ENCODE measurements at regions not wholly inside any gene's neighbourhood (a gene's known extent, or its start where the extent isn't known, plus 50 kb on each side); places are given as distances from the start of the nearest gene placed in this dataset.

DNA sequence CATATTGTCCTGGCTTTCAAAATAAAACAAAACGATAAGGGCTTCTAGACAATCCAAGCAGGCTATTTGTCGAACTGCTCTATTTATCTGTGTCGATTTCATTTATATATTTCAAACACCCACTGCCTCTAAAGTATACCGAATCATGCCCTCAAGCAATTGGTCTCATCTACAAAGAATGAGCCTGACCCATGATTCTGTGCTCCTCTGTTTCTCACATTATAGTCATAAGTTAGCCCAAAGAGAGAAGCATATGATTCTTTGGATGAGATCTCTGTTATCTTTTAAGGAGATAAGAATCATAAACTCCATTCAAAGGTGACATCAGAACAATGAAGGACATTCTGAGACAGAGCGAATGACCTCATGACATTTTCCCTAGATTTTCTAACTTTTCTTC is 191.1 kb downstream of the MAP2K6 start:
- no peak for DNase-seq

DNA sequence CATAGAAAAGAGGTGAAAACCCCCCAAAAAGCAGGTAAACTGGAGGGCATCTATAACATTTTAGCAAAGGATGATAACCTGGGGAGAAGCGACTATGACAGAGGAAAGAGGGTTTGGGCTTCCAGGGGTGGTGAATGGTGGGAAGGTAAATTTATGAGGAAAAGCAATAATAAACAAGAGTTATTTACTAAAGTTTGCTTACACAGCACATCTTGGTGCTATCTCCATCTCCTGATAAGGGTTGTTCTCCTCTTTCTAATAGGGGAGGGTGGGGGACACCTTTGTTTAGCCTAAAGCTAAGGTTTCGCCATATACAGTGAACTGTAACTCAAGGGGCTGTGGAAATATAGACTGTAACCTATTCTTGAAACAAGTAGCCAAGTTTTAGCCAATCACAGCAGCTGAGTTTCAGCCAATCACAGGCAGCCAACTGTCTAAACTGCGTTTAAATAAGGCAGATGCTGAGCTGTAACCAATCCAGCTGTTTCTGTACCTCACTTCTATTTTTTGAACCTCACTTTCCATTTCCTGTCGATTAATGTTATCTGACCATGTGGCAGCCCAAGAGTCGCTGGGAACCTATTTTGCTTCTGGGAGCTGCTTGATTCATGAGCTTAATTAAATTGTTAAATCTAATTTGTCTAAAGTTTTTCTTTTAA is 191.8 kb downstream of the MAP2K6 start:
- DNase-seq: no peak

DNA sequence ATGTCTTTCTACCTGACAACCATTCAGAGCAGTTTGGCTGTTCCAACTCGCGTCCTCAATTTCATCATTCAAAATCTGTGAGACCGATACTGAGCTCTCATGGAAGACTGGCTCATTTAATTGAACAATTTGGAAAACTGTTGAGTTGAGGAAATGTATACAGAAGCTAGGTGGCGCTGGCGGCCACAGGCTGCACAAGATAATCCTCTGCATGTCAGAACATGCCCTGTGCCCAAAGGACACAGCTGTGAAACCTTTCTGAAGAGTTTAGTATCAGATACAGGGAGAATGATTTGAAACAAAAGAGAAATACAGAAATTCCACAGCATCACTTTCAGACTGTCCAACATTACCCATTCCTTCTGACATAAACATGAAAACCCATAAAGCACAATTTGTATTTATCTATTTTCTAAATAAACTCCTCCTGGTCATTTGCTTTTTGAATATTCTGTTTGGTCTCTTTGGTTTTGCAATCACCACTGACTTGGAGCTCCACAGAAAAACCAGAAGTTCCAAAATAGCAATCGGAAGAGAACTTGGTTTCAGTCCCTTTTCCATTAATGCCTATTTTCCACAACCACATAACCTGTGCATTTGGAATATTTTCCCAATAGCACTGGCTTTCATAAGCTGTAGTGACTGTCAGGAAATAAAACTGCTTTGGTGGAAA is 192.8 kb downstream of the MAP2K6 start:
- DNase-seq: peak; percentile 43

DNA sequence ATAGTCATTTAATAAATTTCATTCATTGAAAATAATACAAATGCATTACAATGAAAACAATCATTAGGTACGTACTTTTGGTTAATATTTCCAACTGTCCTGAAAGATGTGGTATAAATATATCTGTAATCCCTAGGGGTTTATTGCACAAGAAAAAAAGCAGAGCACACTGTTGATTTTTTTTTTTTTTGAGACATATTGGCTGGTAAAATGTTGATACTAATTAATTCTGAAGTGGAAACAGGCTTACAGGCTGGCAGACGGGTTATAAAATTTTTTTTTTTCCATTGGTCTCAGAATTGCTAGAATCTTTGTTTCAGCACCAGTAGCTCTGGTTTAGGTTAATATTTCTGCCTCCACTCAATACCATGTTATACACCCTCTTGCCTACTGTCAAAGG is 193.6 kb downstream of the MAP2K6 start:
- DNase-seq: no peak

DNA sequence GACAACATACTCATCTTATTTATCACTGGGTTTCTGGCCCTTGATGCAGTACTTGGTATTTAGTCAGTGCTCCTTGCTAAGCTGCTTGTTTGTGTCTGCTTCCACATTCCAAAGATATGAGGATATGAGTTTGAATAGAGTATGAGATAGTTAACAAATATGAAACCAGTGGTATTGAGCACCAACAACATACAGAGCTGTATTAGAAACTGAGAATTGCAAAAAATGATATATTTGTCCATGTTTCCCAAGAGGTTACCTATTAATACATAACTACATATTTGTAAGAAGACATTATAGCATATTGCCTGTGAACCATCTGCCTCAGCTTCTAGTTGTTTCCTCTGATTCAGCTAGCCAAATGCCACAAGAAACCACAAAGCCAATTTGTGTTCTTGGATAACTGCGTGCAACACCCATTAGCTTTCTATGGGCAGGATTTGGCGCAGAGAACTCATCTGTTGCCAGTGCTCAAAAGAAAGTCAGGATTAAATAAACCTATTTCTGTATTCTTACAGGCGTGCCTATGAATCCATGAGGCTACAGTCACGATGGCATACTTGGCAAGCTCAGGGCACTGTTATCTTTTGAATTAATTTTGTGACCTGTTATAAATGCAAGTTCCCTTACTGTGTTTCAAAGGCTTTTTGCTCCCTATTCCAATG is 194.4 kb downstream of the MAP2K6 start:
- DNase-seq: no peak

DNA sequence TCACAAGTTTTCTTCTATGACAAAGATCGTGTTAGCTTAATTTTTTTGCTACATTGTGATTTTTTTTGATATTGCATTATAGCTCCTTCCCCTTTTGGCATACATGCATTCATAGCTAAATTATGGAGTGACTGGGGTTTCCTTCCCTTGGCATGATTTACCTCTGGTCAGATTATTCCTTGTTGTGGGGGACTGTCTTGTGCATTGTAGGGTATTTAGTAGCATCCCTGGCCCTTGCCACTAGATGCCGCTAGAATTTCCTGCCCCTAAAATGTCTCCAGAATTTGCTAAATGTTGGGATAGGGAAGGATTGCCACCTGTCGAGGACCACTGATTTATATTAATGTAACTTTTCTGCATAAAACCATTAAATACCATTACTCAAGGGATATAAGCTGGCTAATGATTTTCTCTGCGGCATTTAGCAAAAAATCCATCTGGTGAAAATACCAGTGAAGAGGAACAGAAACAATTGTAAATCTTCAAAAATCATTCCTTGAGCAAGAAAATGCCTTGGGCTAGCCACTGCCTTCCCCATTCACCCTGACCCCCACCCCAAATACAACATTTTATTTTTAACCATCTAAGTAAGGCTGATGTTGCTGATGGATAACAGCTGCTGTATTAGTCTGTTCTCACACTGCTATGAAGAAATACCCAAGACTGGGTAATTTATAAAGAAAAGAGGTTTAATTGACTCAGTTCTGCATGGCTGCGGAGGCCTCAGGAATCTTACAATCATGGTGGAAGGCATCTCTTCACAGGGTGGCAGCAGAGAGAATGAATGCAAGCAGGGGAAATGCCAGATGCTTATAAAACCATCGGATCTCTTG is 195.2 kb downstream of the MAP2K6 start:
- DNase-seq: no peak

DNA sequence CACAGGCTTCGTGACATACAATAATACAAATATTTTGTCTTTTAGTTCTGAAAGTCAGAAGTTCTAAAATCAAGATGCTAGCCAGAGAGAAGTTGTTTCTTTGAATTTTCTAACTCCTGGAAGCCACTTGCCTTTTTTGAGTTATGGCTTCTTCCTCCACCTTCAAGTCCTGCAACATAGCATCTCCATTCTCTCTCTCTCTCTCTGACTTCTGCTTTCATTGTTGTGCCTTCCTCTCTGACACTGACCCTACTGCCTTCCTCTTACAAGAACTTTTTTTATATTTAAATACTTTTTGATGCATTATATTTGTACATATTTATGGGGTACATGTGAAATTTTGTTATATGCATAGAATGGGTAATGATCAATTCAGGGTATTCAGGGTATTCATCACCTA is 205.9 kb downstream of the MAP2K6 start:
- no peak for DNase-seq

DNA sequence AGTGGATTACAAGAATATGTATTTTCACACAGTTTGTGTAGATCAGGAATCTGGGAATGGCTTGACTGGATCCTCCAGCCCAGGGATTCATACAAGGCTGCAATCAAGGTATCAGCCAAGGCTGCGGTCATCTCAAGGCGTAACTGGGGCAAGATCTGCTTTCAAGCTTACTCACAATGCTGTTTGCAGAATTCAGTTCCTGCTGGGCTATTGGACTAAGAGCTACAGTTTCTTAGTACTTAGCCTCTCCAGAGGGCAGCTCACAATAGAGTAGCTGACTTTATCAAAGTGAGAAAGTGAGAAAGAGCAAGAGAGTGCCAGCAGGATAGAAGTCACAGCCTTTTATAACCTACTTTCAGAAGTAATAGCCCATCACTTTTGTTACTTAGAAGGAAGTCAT is 211.0 kb downstream of the MAP2K6 start:
- no peak for DNase-seq

DNA sequence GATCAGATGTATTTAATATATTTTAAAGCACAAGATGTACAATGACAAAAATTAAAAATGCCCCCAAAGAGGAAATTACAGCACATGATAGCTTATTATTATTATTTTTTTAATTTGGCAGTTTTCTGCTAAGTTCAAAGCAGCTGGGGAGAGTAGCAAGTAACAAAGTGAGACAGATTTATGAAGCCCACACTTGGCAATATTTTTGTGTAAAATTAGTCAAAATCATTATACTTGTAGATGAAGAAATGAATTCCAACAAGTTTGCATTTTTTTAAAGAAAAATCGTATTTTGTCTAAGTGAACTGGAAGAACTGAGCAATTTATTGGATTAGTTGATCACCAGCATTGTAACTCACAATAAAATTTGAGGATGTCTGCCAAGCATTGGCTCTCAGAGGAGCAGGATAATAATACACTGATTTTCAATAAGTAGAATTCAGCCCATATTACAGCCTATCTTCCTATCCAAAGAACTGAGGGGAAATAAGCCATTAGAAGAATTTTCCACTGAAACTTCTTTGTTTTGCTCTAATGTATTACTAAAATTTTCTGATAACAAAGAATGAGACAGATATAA is 215.6 kb downstream of the MAP2K6 start:
- no peak for DNase-seq

DNA sequence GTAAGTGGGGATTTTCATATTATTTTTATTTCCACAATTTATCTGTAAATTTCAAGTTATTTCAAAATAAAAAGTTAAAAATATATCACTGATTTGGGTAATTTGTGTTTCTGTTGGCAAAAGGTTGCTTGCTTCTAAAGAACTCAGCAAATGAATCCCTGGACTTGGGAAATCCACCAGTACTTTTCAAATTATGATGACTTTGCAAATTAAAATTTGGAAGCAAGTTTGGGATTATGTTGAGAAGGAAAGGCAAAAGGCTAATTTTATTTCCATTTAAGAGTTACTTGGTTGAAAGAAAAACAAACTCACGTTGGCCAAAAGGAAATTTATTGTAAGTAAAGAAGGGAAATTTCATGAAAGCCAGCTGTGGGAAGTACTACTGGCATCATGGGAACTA is 220.3 kb downstream of the MAP2K6 start:
- no peak for DNase-seq

DNA sequence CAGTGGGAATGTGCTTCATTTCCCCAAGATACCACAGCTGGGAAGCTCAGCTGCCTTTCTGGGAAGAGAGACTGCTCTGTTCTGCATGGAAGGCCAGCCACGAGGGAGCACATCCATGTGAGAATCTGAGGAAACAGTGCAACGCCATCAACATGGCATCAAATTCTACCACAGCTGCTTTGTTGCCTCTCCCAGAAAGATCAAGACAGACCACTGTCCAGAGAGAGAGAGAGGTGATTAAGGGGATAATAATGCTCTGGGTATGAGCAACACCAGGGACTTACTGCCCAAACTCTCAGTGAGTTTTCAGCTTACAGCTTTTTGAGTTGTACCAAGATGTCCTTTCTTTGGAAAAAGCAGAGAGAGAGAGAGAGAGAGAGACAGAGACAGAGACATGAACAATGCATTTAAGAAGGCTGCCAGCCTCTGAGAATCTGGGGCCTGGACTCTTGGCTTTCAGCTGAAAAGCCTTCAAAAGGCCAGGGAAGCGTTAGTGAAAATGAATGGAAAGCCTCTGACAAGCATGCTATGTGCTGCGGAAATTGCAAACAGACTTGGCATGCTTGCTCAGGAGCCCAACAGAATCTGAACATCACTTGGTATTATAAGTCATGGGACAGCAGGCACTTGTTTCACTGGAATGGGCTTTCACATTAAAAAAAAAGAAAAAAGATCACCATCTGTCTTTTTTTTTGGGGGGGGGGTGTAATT is 223.1 kb downstream of the MAP2K6 start:
- DNase-seq: no peak

DNA sequence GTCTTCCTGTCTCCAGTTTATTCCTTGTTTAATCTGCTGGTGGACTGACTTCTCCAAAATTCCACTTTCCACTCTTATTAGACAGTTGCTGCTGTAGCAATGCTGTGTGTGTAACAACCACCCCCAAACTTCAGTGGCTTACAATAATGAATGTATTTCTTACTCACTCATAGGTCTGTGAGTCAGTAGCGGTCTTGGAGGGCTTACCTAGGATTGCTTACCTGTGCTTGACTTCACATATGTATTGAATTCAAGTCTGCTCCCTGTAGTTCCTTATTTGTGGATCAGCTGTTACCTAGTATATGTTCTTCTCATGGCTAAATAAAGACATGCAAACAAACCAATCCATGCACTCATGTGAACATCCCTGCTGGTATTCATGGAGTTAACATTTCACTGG is 224.6 kb downstream of the MAP2K6 start:
- DNase-seq: no peak

DNA sequence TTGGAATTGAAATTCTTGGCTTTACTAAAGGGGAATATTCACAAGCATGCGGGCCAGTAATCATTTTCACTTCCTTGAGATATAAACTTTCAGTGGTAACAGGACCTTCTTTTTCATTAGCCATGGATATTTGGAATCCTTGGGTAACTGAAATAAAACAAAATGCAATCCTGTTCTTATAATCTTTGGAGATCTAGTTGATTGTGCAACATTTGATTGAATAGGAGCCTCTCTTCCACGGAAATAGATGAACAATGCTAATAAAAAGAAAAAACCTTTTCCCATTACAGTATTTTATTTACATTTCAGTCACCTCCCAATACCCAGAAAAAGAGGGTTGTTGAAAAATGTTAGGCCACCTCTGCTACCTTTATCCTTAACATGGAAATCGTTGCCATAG is 225.6 kb downstream of the MAP2K6 start:
- no peak for DNase-seq

DNA sequence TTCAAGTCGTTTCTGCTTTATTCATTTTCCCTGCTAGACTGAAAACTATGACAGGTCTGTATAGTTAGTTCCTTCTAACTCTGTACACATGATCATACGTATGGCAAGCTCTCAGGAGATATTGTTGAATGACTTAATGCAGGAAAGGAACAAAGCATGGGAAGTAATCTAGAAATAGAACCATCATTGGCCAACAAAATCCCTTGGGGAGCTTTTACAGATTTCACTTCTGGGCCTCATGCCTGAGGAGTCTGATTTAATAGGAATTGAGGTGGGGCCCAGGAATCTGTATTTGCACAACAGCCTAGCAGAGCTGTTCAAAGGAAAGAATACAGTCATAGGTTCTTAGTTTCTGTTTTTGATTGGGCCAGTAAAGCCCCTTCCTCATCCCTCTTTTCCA is 229.2 kb downstream of the MAP2K6 start:
- no peak for DNase-seq

DNA sequence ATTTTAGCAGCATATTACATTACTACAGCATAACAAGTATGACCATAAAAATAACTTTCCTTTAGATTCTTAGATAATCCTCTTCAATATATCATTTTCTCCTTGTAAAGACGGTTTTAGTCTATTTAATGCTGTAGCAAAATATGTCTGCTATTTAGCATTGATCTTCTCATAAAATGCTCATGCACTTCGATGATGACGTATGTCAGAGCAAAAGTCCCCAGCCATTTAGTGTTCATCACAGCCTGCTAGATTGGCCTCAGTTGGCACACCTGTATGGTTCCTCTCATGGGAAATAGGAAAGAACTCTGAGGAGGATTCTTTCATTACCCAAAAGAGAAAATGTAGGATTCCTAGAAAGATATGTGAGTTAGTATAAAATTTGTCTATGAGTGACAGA is 232.2 kb downstream of the MAP2K6 start:
- DNase-seq: no peak

DNA sequence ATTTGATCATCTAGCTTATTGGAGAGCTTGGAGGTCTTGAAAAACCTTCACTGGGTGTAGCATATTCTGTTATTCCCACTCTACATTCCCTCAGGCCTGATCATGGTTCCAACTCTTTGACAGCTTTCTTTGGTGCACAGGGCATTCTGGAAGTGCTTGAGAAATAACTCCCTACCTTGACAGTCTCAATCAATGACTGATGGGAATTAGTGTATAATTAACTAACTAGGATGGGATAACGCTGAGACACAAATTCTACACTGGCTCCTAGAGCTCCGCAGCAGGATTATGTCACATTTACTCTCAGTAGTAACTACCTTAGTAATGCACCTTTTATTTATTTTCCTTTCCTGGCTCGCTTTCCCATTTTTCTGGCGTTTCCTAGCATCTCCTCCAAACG is 236.4 kb downstream of the MAP2K6 start:
- DNase-seq: no peak

DNA sequence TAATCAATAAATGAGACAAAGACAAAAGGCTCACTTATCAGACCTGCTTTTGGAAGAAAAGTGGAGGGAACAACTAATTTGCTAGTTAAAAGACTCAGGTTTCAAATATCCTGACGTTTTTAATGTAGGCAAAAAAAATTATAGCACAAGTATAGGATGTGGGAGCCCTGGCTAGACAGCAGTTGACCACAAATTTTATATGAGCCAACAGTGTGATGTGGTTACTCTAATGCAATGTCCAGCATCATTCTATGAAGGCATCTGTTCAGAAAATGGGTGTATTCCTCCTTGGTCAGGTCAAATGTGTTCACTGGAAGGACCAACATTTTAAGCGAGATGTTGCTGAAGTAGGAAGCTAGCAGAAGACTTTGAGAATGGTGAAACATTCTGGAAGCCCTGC is 237.4 kb downstream of the MAP2K6 start:
- no peak for DNase-seq

DNA sequence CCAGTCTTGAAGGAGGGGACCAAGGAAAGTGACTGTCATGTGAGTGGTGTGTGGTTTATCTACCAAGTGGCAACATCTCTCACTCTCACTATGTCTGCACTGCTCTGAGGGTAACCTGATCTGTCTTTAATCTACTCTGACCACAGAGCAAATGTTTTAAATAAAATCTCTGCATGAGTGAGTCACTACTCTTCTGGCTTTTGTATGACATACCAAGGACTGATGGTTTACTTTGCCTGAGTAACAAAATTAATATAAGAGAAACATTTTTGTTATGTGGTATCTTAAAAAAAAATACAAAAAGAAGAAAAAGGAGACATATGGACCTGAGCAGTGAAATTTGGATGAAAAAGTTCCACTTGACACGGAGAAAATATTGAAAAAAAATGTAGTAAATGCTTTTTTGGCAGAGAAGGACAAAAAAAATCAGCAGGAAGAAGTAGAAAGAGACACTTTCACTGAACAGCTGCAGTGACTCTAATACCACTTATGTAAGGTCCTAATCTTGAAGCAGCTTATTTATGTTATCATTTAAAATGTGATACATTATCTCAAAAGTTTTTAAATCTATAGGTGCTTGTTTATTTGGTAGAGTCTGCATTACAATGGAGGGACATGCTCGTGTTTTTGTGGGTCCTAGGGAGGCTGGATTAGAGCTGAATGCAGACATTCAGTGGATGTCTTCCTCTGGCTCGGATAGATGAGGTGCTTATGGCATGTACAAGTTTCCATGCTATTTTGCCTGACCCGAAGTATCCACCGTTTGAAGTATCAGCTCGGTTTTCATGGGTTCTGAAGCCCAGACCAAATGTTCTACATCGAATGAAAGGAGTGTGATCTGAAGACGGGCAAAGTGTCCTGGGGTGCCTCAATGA is 240.7 kb downstream of the MAP2K6 start:
- no peak for DNase-seq

DNA sequence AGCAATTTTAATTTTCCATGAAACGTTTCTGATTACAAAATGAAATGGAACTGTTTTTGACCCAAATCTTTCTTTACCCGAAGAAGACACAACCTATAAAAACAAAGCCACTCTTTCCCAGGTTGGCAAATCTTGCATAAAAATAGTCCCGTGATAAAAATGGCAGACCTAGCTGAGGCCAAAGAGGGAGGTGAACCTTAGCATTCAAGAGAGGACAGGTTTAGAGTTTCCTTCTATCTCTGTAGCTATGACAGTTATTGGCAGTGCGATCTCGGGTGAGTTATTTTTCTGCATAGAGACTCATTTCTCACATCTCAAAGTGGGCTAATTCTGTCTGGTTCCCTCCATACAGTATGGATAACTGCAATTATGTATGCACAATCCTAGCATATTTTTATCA is 241.4 kb downstream of the MAP2K6 start:
- DNase-seq: no peak

DNA sequence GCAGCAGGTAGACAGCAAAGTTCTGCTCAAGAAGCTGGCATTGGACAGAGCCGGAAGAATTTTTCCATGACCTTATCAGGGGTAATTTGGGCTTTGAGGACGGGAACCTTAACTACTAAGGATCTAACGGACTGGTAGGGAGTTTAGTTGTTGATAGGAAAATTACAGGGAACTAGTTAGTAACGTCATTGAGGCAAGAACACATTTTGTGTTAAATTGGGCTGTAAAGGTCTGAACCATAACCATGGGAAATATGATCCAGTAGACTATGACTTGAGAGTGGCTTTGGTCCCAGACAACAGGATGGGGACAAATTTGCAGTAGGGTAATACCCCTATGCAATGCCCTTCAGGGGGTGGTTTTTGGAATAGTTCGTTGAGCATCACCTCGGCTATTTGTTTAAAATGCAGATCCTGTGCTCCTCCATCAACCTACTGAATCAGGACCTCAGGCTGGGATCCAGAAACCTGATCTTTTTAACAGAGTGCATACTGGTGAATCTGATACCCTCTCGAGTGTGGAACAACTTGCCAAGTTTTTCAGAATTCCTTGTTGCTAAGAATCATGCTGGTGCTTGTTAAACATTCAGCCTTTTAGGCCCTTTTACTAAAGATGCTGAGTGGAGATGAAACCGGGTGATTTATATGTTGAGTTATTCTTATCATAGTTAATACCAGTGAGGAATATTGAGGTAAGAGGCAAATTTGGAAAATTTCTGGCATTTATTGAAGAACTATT is 255.1 kb downstream of the MAP2K6 start:
- DNase-seq: no peak

DNA sequence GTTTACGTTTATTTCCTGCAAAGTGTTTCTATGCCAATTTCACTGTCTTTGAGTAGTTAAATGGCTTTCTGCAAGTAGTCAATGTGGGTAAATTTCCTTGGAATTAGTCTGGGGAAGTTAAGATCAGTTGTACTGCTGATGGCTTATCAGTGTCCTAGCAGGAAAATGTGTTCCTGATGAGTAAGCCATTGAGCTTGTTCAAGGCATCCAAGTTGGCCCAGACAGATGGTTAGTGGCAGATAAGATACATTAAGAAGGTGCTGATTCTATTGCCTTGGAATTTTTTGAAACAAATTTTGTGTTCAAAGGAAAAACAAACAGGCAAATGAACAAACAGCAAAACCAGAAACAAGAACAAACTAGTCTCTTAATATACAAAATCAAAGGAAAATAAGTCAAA is 258.4 kb downstream of the MAP2K6 start:
- no peak for DNase-seq

Measured in activated CD4-positive, alpha-beta T cell treated with anti-CD3 and anti-CD28 coated beads, Interleukin-2, amount 50 U/mL, for 16 hours (primary cell).